Left lung (tissue), 4 donors: ENCODE measurements at regions not wholly inside any gene's neighbourhood (a gene's known extent, or its start where the extent isn't known, plus 50 kb on each side); places are given as distances from the start of the nearest gene placed in this dataset.

Experiments used
- ATAC-seq: fragments of 200-7000 bp; cut with Tn5 transposase; one replicate; pipeline ENCODE4 v1.9.1; 2020; ENCODE audit warnings: moderate library complexity
- DNase-seq, 4 donors: peaks; one replicate each; pipeline ENCODE4 v3.0.0-alpha.2; 2013 to 2020
- H3K27ac ChIP-seq, 2 donors: fragments of 200-600 bp; sonication (generic) in 1 of 2; one replicate each; pipeline versions ENCODE4 v1.5.0 to v1.8.0; 2020 to 2021
- H3K27me3 ChIP-seq, 2 donors: fragments of 200-600 bp; sonication (generic) in 1 of 2; one replicate each; pipeline versions ENCODE4 v1.5.0 to v1.8.0; 2020 to 2021
- H3K36me3 ChIP-seq, 2 donors: fragments of 200-600 bp; sonication (generic) in 1 of 2; one replicate each; pipeline versions ENCODE4 v1.5.0 to v1.8.0; 2020 to 2021
- H3K4me1 ChIP-seq, 2 donors: fragments of 200-600 bp; one replicate each; pipeline ENCODE4 v1.8.0; 2021
- H3K4me3 ChIP-seq, 2 donors: fragments of 200-600 bp; sonication (generic) in 1 of 2; one replicate each; pipeline versions ENCODE4 v1.5.0 to v1.8.0; 2020 to 2021; ENCODE audit warnings: mild to moderate bottlenecking in 1 of 2
- H3K9me3 ChIP-seq, 2 donors: fragments of 200-600 bp; sonication (generic) in 1 of 2; one replicate each; pipeline versions ENCODE4 v1.5.0 to v1.8.0; 2020 to 2021
- CTCF ChIP-seq, 2 donors: fragments of 200-600 bp; sonication (generic) in 1 of 2; IDR thresholded peaks; one replicate each; pipeline versions ENCODE4 v1.5.0 to v1.8.0; 2021; ENCODE audit warnings: antibody characterized with exemption in 2 of 2
- intact Hi-C, 2 donors: fragments of 100-400 bp; cut with DNase I; formaldehyde crosslinking; loops; one replicate each; pipeline versions ENCODE4 v1.11.2 to v1.14.2; 2022
- donor health status: DM: no; HTN: yes; CAD: no.
- donor health status: DM: no; HTN: no; CAD: no.

GRCh38 chr19:34051255-34051654 is 121.0 kb upstream of the LSM14A start:
- no peaks in the 10 kb centered on the region for H3K9me3 ChIP-seq
- H3K27me3 ChIP-seq = peaks cover 0 to 21% of the 10 kb centered on the region in 2 donors
- no peak overlapping the region for H3K27ac ChIP-seq
- ATAC-seq (no peak), DNase-seq (no peak)
- no peak for TF ChIP-seq CTCF (IDR thresholded peaks at IDR 0.05)
- no peak overlapping the region for H3K4me3 ChIP-seq
- intact Hi-C loops = no loop called here
- no peaks in the 10 kb centered on the region for H3K4me1 ChIP-seq
- H3K36me3 ChIP-seq = no peaks in the 10 kb centered on the region

GRCh38 chr19:34057155-34057554 is 115.1 kb upstream of the LSM14A start:
- TF ChIP-seq CTCF (IDR thresholded peaks at IDR 0.05) = no peak
- no peaks in the 10 kb centered on the region for H3K9me3 ChIP-seq
- H3K36me3 ChIP-seq = no peaks in the 10 kb centered on the region
- peaks cover 0 to 24% of the 10 kb centered on the region in 2 donors for H3K27me3 ChIP-seq
- H3K4me3 ChIP-seq = no peak overlapping the region
- DNase-seq (no peak), ATAC-seq (no peak)
- H3K27ac ChIP-seq = no peak overlapping the region
- no peaks in the 10 kb centered on the region for H3K4me1 ChIP-seq
- intact Hi-C loops = no loop called here

GRCh38 chr19:34066007-34066643 is 106.2 kb upstream of the LSM14A start:
- Histone ChIP-seq H3K27ac (no peak overlapping the region), H3K4me1 (no peaks in the 10 kb centered on the region), H3K27me3 (peaks cover 0 to 48% of the 10 kb centered on the region in 2 donors), H3K9me3 (no peaks in the 10 kb centered on the region), H3K4me3 (no peak overlapping the region), H3K36me3 (no peaks in the 10 kb centered on the region)
- ATAC-seq = no peak
- TF ChIP-seq CTCF (IDR thresholded peaks at IDR 0.05) = no peak
- intact Hi-C loops = no loop called here
- DNase-seq = no peak

- no peak for TF ChIP-seq CTCF (IDR thresholded peaks at IDR 0.05)
- DNase-seq (no peak), ATAC-seq (no peak)
- H3K27ac ChIP-seq = no peak overlapping the region
- intact Hi-C loops = no loop called here
- peaks cover 0 to 52% of the 10 kb centered on the region in 2 donors for H3K27me3 ChIP-seq
- H3K4me1 ChIP-seq = no peaks in the 10 kb centered on the region
- no peak overlapping the region for H3K4me3 ChIP-seq
- no peaks in the 10 kb centered on the region for H3K36me3 ChIP-seq
- no peaks in the 10 kb centered on the region for H3K9me3 ChIP-seq
Observed at GRCh38 chr19:34067861-34068271, 104.4 kb upstream of the LSM14A start.

GRCh38 chr19:34075661-34076091 is 96.6 kb upstream of the LSM14A start:
- Histone ChIP-seq H3K4me1 (no peaks in the 10 kb centered on the region), H3K4me3 (no peak overlapping the region), H3K27me3 (peaks cover 0 to 9% of the 10 kb centered on the region in 2 donors), H3K36me3 (no peaks in the 10 kb centered on the region), H3K27ac (no peak overlapping the region), H3K9me3 (no peaks in the 10 kb centered on the region)
- intact Hi-C loops = no loop called here
- no peak for ATAC-seq
- no peak for TF ChIP-seq CTCF (IDR thresholded peaks at IDR 0.05)
- no peak for DNase-seq
